Breast epithelium (tissue), 4 donors: ENCODE measurements at regions not wholly inside any gene's neighbourhood (a gene's known extent, or its start where the extent isn't known, plus 50 kb on each side); places are given as distances from the start of the nearest gene placed in this dataset.
A peak's percentile ranks its signal among the peaks of the same experiment; 100 is the strongest.

Experiments used
- DNase-seq, 2 donors: peaks; one replicate each; pipeline ENCODE4 v3.0.0-alpha.2; 2019; ENCODE audit warnings: low spot score in 2 of 2
- H3K27ac ChIP-seq, 2 donors: fragments of 200-600 bp; sonication (generic) in 1 of 2; one replicate each; pipeline ENCODE4 v1.5.1; 2016 to 2019; ENCODE audit warnings: mild to moderate bottlenecking in 1 of 2
- H3K27me3 ChIP-seq, 2 donors: fragments of 200-600 bp; sonication (generic) in 1 of 2; one replicate each; pipeline versions ENCODE4 v1.5.1 to v1.6.0; 2017 to 2019; ENCODE audit warnings: control low read depth in 1 of 2, mild to moderate bottlenecking in 1 of 2
- H3K36me3 ChIP-seq: fragments of 200-600 bp; one replicate; pipeline ENCODE4 v1.5.1; 2019
- H3K4me1 ChIP-seq, 2 donors: fragments of 200-600 bp; sonication (generic); one replicate each; pipeline ENCODE4 v1.5.1; 2016 to 2019; ENCODE audit warnings: control low read depth in 1 of 2
- H3K4me3 ChIP-seq, 3 donors: fragments of 200-600 bp; sonication (generic); 1 replicate in 2 of 3; 2 replicates in 1 of 3; pipeline ENCODE4 v1.5.1; 2016 to 2019; ENCODE audit warnings: mild to moderate bottlenecking in 3 of 3, moderate library complexity in 2 of 3
- H3K9me3 ChIP-seq, 2 donors: fragments of 200-600 bp; sonication (generic) in 1 of 2; one replicate each; pipeline ENCODE4 v1.5.1; 2016 to 2019; ENCODE audit warnings: control low read depth in 1 of 2
- POLR2A ChIP-seq: fragments of 450-650 bp; IDR thresholded peaks from one replicate; pipeline ENCODE4 v1.6.1; 2016; ENCODE audit warnings: antibody characterized with exemption, mild to moderate bottlenecking, moderate library complexity
- POLR2AphosphoS5 ChIP-seq, 3 donors: sonication (generic); formaldehyde crosslinking; IDR thresholded peaks; one replicate each; pipeline ENCODE4 v1.6.1; 2017; ENCODE audit warnings: antibody characterized with exemption in 3 of 3
- intact Hi-C: fragments of 100-400 bp; cut with DNase I; formaldehyde crosslinking; loops from one replicate; pipeline ENCODE4 v1.15.1; 2023; ENCODE audit warnings: low total_unique reads
- TF ChIP-seq, protein P1 (sequence below), 3 donors: fragments of 450-650 bp; IDR thresholded peaks; one replicate each; pipeline ENCODE4 v1.5.1; 2016 to 2017; ENCODE audit warnings: antibody characterized with exemption in 3 of 3, mild to moderate bottlenecking in 3 of 3, moderate library complexity in 3 of 3

DNA sequence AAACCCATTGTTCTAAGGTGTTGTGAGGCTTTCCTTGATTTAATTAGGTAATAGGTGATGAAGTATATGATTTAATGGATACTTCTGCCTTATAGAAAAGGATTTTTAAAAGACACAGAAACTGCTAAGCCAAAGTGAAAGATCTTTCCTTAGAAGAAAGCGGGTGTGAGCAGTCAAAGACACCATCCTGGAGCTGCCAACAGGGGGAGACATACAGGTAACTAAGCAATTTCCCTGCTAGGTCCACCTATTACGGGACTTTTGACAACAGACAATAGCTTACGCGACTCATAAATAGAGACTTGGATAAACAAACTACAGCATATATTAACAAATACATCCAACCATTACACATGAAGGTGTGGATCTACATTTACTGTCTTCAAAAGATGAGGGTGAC, 669.5 kb downstream of the SQOR start:
- DNase-seq = no peak
- Histone ChIP-seq H3K4me1 (no peaks in the 10 kb centered on the region), H3K36me3 (no peaks in the 10 kb centered on the region), H3K4me3 (no peak overlapping the region), H3K9me3 (no peaks in the 10 kb centered on the region), H3K27ac (no peak overlapping the region), H3K27me3 (no peaks in the 10 kb centered on the region)
- intact Hi-C loops = no loop called here
- TF ChIP-seq, protein P1, sequence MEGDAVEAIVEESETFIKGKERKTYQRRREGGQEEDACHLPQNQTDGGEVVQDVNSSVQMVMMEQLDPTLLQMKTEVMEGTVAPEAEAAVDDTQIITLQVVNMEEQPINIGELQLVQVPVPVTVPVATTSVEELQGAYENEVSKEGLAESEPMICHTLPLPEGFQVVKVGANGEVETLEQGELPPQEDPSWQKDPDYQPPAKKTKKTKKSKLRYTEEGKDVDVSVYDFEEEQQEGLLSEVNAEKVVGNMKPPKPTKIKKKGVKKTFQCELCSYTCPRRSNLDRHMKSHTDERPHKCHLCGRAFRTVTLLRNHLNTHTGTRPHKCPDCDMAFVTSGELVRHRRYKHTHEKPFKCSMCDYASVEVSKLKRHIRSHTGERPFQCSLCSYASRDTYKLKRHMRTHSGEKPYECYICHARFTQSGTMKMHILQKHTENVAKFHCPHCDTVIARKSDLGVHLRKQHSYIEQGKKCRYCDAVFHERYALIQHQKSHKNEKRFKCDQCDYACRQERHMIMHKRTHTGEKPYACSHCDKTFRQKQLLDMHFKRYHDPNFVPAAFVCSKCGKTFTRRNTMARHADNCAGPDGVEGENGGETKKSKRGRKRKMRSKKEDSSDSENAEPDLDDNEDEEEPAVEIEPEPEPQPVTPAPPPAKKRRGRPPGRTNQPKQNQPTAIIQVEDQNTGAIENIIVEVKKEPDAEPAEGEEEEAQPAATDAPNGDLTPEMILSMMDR (IDR thresholded peaks at IDR 0.05) = no peak
- TF ChIP-seq POLR2A (no peak), POLR2AphosphoS5 (IDR thresholded peaks at IDR 0.05) (no peak)

DNA sequence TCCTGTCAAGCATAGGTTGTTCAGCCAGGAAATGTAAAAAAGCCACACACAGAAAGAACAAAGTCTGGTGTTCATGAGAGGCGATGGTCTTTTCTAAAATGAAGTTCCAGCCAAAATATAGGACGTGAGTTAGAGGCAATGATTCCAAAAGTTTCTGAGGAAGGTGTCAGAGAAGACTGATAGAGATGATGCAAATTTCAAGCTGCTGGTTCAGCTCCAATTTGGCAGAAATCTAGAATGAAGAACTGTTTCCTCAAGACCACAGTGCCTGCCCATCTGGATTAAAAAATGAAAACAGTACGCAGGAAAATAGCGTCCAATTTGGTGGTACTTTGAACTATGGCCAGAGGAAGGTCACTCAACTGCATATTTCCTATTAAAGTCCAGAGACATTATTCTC, 672.9 kb downstream of the SQOR start:
- intact Hi-C loops = no loop called here
- Histone ChIP-seq H3K27me3 (no peaks in the 10 kb centered on the region), H3K4me3 (no peak overlapping the region), H3K4me1 (no peaks in the 10 kb centered on the region), H3K27ac (no peak overlapping the region), H3K36me3 (no peaks in the 10 kb centered on the region), H3K9me3 (no peaks in the 10 kb centered on the region)
- TF ChIP-seq POLR2AphosphoS5 (IDR thresholded peaks at IDR 0.05) (no peak), POLR2A (no peak)
- TF ChIP-seq, protein P1 (IDR thresholded peaks at IDR 0.05) = no peak
- DNase-seq = no peak

- no peak for TF ChIP-seq POLR2A
- TF ChIP-seq POLR2AphosphoS5 (IDR thresholded peaks at IDR 0.05) = no peak
- TF ChIP-seq, protein P1 (IDR thresholded peaks at IDR 0.05) = no peak
- H3K27ac ChIP-seq = no peak overlapping the region
- no peak overlapping the region for H3K4me3 ChIP-seq
- intact Hi-C loops = no loop called here
- no peaks in the 10 kb centered on the region for H3K27me3 ChIP-seq
- DNase-seq = no peak
- no peaks in the 10 kb centered on the region for H3K36me3 ChIP-seq
- H3K9me3 ChIP-seq = no peaks in the 10 kb centered on the region
- no peaks in the 10 kb centered on the region for H3K4me1 ChIP-seq
These were observed 675.1 kb downstream of the SQOR start for GRCh38 chr15:46309914-46310313.

DNA sequence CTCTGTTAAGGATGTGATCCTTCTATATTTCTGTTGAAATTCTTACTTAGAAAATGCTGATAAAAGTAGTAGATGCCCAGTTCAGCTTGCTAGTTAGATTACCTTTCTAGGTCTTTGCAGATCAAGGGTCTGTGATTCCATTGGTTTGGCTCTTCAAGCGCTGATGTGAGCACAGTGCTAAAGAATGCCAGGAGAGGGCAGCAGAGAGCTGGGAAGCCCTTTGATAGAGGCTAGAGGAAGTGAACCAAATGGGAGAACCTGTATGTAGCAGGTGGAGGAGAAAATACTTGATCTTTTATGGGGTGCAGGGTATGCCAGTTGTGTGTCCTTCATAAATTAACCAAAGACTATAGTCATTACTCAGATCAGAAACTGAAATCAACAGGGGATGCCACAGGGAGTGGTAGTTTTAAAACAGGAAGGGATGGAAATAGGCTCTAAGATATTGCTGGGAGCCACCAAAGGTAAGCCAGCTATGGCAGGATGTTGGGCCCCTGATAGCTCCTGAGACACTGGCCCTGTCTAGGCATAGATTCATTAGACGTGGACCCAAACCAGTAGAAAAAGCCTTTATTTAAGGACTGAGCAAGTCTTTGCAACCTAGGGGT, 677.4 kb downstream of the SQOR start:
- no peaks in the 10 kb centered on the region for H3K9me3 ChIP-seq
- H3K27ac ChIP-seq = no peak overlapping the region
- no peaks in the 10 kb centered on the region for H3K27me3 ChIP-seq
- H3K4me1 ChIP-seq = no peaks in the 10 kb centered on the region
- peak; percentile 39 to 60 for DNase-seq
- H3K36me3 ChIP-seq = no peaks in the 10 kb centered on the region
- intact Hi-C loops = no loop called here
- no peak overlapping the region for H3K4me3 ChIP-seq
- TF ChIP-seq, protein P1 (IDR thresholded peaks at IDR 0.05) = peak; percentile 39 to 75 (median 71)
- no peak for TF ChIP-seq POLR2A

DNA sequence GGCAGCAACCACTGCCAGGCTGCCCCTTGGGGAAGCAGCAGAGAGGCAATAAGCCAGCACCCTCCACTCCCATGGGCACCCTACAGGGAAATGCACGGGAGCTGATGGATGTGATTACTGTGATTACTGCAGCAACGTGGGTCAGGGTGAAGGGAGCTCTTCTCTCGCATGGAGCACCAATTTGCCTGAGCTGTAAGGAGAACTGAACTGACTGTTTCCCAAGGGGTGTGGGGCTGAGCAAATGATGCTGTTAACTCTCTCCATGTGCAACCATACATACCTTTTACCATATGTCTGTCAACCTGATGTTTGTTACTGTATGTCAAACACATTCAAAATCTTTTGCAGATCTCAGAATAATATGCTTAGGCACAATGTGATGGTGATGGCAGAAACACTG, 680.6 kb downstream of the SQOR start:
- no peak for TF ChIP-seq POLR2AphosphoS5 (IDR thresholded peaks at IDR 0.05)
- TF ChIP-seq, protein P1 (IDR thresholded peaks at IDR 0.05) = no peak
- TF ChIP-seq POLR2A = no peak
- H3K27me3 ChIP-seq = no peaks in the 10 kb centered on the region
- H3K27ac ChIP-seq = no peak overlapping the region
- intact Hi-C loops = no loop called here
- H3K9me3 ChIP-seq = no peaks in the 10 kb centered on the region
- no peaks in the 10 kb centered on the region for H3K36me3 ChIP-seq
- H3K4me1 ChIP-seq = no peaks in the 10 kb centered on the region
- H3K4me3 ChIP-seq = no peak overlapping the region
- no peak for DNase-seq
